ENCODE measurements at regions not wholly inside any gene's neighbourhood (a gene's known extent, or its start where the extent isn't known, plus 50 kb on each side); places are given as distances from the start of the nearest gene placed in this dataset.
"Not testable (repeated sequence)": the region's sequence is repeated elsewhere in the genome, so short reads cannot be mapped to it uniquely, and the experiment has no call there.

GRCh38 chr6:23533944-23534343 lies 592.1 kb upstream of the NRSN1 start:
- no peak for DNase-seq

GRCh38 chr6:23534351-23534750 lies 591.7 kb upstream of the NRSN1 start:
- no peak for DNase-seq

DNA sequence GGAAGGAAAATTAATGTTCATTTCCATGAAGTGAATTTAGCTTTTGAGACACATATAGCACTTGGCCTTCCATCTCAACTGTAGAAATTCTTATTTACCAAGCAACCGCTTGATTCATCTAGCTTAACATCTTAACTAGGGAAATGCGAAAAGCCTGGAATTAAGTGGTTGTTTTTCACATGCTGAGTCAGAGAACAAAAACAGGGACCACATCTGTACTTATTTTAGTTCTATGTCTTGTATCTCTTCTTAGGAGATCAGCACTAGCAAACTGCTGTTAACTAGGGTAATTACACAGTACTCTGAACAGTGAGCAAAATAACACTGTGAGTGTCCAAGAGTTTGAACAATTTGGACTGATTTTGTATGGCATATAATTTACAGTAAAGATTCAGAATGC lies 590.9 kb upstream of the NRSN1 start:
- DNase-seq: no peak

GRCh38 chr6:23537828-23538227 lies 588.2 kb upstream of the NRSN1 start:
- no peak for DNase-seq

DNA sequence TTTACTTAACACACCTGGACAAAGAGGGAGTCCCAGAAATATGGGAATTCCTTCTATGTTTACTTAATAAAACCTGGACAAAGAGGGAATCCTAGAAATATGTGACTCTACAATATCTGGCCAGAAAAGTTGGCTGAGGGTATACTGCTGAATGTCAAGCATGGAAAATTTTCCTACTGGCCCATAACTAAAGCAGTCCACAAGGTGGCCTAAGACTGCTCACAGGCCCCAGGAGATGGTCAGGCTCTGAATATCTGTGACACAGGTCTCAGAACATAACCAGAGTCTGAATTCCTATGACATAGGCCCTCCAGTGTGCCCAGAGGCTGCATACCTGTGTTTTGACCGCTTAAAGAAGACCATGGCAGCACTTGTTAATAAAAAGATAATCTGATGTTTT lies 578.2 kb upstream of the NRSN1 start:
- DNase-seq: no peak

DNA sequence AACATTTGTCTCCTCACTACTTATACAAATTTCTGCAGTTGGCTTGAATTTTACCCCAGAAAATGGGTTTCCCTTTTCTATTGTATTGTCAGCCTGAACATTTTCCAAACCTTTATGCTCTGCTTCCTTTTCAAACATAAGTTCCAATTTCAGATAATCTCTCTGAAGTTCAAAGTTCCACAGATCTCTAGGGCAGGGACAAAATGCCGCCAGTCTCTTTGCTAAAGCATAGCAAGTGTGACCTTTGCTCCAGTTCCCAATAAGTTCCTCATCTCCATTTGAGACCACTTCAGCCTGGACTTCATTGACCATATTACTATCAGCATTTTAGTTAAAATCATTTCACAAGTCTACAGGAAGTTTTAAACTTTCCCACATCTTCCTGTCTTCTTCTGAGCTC lies 571.1 kb upstream of the NRSN1 start:
- DNase-seq: not testable (repeated sequence)

DNA sequence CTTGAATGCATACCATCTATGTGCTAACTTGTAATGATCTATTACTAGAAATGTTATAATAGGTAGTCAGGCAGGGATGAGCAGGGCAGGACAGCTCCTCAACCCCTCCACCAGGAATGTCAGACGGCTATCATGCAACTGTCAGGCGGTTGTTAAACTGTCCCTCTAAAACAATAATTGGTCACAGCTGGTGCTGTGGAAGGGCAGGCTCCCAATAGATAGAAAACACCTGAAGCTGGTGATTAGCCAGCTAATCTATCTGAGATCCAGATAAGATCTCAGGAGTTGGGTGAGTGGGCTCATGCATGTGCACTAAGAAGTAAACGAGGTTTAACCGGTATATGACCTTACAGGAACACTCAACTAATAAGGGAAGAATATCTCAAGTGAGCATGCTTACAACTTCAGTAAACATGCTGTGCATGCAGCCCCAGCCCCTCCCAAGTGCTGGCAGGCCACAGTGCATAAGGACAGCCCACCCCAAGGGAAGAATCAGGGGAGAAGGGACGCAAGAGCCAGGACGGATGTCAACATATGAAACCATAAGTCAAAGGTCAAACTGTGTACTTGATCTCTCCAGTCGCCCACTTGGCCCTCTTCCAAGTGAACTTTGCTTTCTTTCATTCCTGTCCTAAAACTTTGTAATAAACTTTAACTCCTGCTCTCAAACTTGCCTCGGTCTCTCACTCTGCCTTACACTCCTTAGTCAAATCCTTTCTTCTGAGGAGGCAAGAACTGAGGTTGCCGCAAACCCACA lies 566.2 kb upstream of the NRSN1 start:
- no peak for DNase-seq

DNA sequence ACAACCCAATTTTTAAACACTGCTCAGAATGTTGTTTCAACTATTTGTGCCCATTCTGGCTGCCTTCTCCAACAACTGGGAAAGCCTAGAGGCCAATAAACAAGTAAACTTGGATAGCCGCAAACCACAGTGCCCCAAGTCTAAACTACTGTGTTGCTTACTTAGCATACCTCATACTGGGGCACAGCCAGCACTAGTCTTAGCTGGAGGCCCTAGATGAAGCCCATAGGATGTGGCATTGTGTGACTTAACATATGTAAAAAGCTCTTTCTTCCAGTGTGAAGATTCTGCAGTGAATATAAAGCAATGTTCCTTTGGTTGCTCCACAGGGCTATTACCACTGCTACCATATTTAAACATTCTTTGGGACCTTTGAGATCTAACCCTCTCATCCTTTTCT lies 564.3 kb upstream of the NRSN1 start:
- no peak for DNase-seq

- DNase-seq: no peak
Observed at GRCh38 chr6:23562554-23562953, 563.5 kb upstream of the NRSN1 start.

DNA sequence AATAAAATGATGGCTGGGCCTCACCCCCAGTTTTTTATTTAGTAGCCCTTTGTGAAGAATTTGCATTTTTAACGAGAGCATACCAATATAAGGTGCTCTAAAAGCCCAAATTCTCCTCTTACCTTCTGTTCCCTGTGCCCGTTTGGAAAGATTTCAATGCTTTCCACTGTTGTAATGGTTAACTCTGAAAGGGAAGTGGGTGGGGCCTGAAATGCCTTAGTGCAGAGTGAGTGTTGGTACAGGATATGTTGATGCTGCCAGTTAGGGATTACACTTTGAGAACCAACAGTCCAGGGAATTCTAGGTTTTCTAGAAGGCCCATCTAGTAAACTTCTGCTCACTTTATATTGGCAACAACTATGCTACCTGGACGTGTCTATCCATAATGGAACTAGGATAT lies 562.7 kb upstream of the NRSN1 start:
- no peak for DNase-seq

GRCh38 chr6:23566418-23566817 lies 559.6 kb upstream of the NRSN1 start:
- DNase-seq: no peak

GRCh38 chr6:23568292-23568691 lies 557.7 kb upstream of the NRSN1 start:
- no peak for DNase-seq

DNA sequence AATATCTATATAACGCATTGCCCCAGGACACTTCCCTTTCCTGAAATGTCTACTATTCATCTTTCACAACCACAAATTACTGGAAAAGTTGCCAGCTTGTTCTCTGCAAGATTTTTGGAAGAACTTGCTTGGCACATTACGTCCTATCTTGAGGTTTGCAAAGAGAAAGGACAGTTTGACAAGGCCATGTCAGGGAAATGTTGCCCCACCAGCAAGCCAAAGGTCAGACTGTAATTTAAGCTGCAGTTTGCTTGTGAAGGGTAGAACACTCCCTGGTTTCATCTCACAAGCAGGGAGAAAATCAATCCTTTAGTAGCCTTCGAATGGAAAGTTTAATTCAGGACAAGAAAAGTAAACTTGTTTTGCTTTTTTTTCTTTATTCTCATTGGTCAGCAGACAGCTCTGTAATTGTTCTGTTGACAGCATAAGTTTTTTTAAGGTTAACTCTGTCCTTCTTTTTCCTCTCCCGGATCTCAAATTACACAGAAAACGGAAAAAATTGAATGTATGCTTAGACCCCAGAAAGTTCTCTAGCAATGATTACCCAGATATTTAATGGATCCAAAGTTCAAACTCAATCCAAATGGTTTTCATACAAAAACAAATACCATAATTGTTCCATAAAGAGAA lies 541.8 kb upstream of the NRSN1 start:
- no peak for DNase-seq

GRCh38 chr6:23587582-23587981 lies 538.4 kb upstream of the NRSN1 start:
- DNase-seq: no peak

DNA sequence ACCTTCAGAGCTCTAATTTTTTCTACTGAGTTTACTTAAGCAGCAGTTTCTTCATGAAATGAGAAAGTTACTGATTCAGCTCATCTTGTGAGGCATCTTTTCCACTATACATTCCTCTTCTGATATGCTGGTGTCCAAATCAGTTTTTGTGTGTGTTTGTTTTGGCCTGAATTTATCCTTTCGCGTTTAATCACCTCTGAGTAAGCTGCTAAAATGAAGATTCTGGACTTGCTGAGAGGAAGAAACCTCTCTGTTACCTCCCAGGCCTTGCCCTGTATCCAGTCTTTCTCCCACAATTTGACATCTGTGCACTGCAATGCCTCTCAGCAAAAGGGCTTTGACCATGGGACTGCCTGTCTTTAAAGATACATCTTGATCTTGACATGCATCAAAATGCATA lies 536.2 kb upstream of the NRSN1 start:
- no peak for DNase-seq

DNA sequence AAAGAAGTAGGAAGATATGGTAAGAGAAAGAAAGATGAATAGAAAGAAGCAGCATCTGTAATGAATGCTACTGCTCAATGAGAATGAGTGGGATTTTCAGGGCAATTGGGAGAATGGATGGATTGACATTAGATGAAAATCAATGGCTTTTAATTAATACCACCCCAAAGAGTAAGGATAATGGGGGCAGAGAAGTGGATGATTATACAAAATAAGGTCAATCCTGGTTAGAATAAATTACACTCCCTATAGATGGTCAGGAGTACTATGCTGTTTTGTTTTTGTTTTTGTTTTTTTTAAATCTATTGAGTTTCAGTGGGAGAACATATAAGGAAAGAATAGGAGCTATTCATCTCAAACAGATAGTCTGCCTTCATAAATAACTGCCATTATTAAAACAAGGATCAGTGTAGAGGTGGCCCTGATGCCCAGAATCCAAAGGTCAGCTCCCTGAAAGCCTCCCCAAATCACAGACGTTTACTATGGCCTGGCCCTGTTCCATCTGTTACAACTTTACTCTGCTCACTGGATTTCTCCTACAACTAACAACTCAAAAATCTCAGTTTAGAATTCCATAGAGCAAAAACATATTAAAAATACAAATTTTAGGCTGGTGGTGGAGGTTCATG lies 535.4 kb upstream of the NRSN1 start:
- no peak for DNase-seq

DNA sequence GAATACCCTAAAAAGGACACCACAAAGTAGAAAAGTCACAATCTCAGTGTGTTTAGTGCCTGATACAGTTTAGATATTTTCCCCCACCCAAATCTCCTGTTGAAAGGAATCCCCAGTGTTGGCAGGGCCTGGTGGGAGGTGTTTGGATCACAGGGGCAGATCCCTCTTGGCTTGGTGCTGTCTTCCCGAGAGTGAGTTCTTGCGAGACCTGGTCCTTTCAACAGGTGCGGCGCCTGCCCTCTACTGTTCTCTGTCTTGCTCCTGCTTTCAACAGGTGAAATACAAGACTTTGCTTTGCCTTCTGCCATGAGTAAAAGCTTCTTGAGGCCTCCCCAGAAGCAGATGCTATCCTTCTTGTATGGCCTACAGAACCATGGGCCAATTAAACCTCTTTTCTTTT lies 534.3 kb upstream of the NRSN1 start:
- DNase-seq: no peak

GRCh38 chr6:23600118-23600517 lies 525.9 kb upstream of the NRSN1 start:
- DNase-seq: no peak

GRCh38 chr6:23601811-23602345 lies 524.1 kb upstream of the NRSN1 start:
- DNase-seq: no peak

DNA sequence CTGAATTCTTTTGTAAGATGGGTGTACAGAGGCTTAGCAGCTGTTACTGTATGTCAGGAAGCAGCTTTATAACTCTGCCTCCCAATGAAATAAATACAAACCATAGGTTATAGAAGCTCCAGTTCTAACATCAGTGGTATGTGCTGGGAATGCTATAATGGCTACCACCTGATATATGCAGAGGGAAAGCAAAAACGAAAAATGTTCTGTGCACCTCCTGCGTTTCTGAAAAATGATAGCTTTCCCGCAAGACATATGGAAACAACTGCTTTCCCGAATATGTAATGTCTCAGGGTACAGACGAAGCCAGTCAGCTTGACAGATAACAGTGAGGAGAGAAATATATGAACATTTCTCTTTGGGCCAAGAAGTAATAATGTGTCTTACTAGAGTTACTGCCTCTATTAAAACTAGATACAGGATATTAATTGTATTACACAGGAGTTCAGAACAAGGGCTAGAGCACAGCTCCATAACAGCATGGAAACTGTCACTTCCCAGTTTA lies 517.0 kb upstream of the NRSN1 start:
- no peak for DNase-seq

DNA sequence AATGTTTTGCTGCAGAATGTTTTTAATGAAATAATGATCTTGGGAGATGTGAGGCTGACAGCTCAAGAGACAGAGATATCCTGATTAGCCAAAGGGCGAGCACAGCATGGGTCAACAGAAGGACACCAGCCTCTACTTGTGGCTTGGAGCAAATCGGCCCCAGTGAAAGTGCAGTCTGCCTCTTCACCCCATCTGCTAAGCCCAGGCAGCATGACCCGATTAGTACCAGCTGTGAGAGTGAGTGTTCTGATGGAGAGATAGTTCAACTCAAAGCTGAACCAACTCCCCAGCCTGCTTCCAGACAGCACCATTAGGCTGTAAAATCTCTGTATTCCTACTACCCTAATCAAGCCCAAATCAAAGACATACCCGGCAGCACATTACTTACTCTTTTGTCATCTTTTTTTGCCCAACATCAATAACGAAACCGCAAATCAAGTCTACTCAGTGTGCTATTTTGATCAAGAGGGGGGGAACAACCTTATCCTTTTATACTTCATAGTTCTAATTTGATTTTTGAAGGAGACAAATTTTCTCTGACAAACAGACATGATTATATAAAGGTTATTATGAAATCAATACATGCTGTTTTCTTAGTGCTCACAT lies 514.1 kb upstream of the NRSN1 start:
- DNase-seq: no peak

DNA sequence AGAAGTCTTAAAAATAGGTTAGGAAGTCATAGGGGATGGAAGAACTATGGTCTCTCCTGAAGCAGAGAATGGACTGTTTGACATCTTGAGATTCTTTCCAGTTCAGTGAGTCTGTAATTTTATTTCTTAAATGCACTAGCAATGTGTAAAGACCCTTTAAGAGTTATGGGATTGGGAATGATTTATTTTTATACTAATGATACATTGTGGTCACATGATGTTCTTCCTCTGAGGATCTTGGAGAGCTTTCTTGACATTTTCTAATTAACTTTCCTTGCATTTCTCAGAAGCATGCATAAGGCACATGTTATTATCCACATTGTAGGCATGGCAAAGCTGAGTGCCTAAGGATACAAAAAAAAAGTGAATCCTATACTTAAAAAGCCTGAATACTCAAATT lies 507.6 kb upstream of the NRSN1 start:
- DNase-seq: no peak

GRCh38 chr6:23620911-23621401 lies 505.1 kb upstream of the NRSN1 start:
- no peak for DNase-seq

Data from activated CD4-positive, alpha-beta T cell treated with anti-CD3 and anti-CD28 coated beads, Interleukin-10, Interleukin-2, amounts not matched to agents 100 ng/mL and 50 ng/mL, durations not matched to agents 16 hours and 8 hours (primary cell).